SK-N-SH (cell line): ENCODE measurements at regions not wholly inside any gene's neighbourhood (a gene's known extent, or its start where the extent isn't known, plus 50 kb on each side); places are given as distances from the start of the nearest gene placed in this dataset.

Experiments
- CTCF ChIA-PET: fragments of 300-600, 350-600 bp; formaldehyde crosslinking; extraction: SDS; loops from one replicate; lab custom pipeline; 2021; lab: Yijun Ruan, JAX
- POLR2A ChIA-PET: fragments of 350-600 bp; sonication (Branson Sonifier 250); formaldehyde crosslinking; extraction: SDS; loops from one replicate; lab custom pipeline; 2020; ENCODE audit warnings: antibody characterized with exemption, inconsistent platforms; lab: Yijun Ruan, JAX
- DNase-seq: peaks from one replicate; pipeline ENCODE4 v3.0.0; 2012
- H2AFZ ChIP-seq: fragments of 200-600 bp; sonication (generic); 2 replicates; pipeline ENCODE4 v1.8.1; 2016; ENCODE audit warnings: antibody characterized with exemption, mild to moderate bottlenecking, low read depth
- H3F3A ChIP-seq: fragments of 200-600 bp; sonication (generic); replicated peaks from 2 replicates; pipeline ENCODE3; 2016; ENCODE audit warnings: antibody characterized with exemption, mild to moderate bottlenecking; ENCODE audit not compliant: insufficient read depth
- H3K27ac ChIP-seq, 2 experiments: fragments of 200-500 bp in 1 of 2; fragments of 200-600 bp in 1 of 2; sonication (Bioruptor generic) in 1 of 2; sonication (generic), shearing (Covaris generic) in 1 of 2; 2 replicates each; pipeline versions ENCODE4 v1.5.1 to v1.6.1; 2014 to 2016; ENCODE audit warnings: low read depth in 2 of 2, inconsistent platforms in 1 of 2, low read length in 1 of 2, mild to moderate bottlenecking in 1 of 2, mixed read lengths in 1 of 2
- H3K27me3 ChIP-seq: fragments of 200-600 bp; sonication (generic), shearing (Covaris generic); 2 replicates; pipeline ENCODE4 v1.6.1; 2016; ENCODE audit warnings: mixed run types; ENCODE audit not compliant: insufficient read depth
- H3K36me3 ChIP-seq, 2 experiments: fragments of 200-500 bp in 1 of 2; fragments of 200-600 bp in 1 of 2; sonication (Bioruptor generic) in 1 of 2; sonication (generic) in 1 of 2; replicated peaks in 1 of 2; 2 replicates each; pipeline versions ENCODE3 to v1.5.1; 2014 to 2016; ENCODE audit warnings: low read length in 1 of 2, mild to moderate bottlenecking in 1 of 2; ENCODE audit not compliant: insufficient read depth in 2 of 2, control insufficient read depth in 1 of 2
- H3K4me1 ChIP-seq, 2 experiments: fragments of 200-500 bp in 1 of 2; fragments of 200-600 bp in 1 of 2; sonication (Bioruptor generic) in 1 of 2; sonication (generic), shearing (Covaris generic) in 1 of 2; 2 replicates each; pipeline versions ENCODE4 v1.5.1 to v1.6.1; 2014 to 2016; ENCODE audit warnings: low read depth in 1 of 2, low read length in 1 of 2, mixed run types in 1 of 2; ENCODE audit not compliant: insufficient read depth in 2 of 2, control insufficient read depth in 1 of 2
- H3K4me2 ChIP-seq: fragments of 200-600 bp; sonication (generic), shearing (Covaris generic); 2 replicates; pipeline ENCODE4 v1.6.1; 2017; ENCODE audit warnings: mixed run types
- H3K4me3 ChIP-seq, 2 experiments: fragments of 200-500 bp in 1 of 2; fragments of 200-600 bp in 1 of 2; sonication (Bioruptor generic) in 1 of 2; sonication (generic), shearing (Covaris generic) in 1 of 2; 2 replicates each; pipeline versions ENCODE4 v1.5.1 to v1.8.1; 2014 to 2016; ENCODE audit warnings: low read depth in 2 of 2, inconsistent platforms in 1 of 2, low read length in 1 of 2, mild to moderate bottlenecking in 1 of 2, mixed read lengths in 1 of 2, moderate library complexity in 1 of 2
- H3K79me2 ChIP-seq: fragments of 200-600 bp; sonication (generic); 2 replicates; pipeline ENCODE4 v1.8.1; 2017; ENCODE audit warnings: mild to moderate bottlenecking; ENCODE audit not compliant: insufficient read depth
- H3K9ac ChIP-seq: fragments of 200-600 bp; sonication (generic); 2 replicates; pipeline ENCODE4 v1.6.1; 2017; ENCODE audit warnings: mixed run types
- H3K9me2 ChIP-seq: fragments of 200-600 bp; sonication (generic); 2 replicates; pipeline ENCODE4 v1.6.1; 2017; ENCODE audit warnings: mixed run types
- H3K9me3 ChIP-seq: fragments of 200-600 bp; sonication (generic); 2 replicates; pipeline ENCODE4 v1.6.1; 2017; ENCODE audit warnings: mixed run types, mild to moderate bottlenecking, moderate library complexity
- H4K20me1 ChIP-seq: fragments of 200-600 bp; sonication (generic); 2 replicates; pipeline ENCODE4 v1.6.1; 2017; ENCODE audit warnings: mild to moderate bottlenecking, mixed run types; ENCODE audit not compliant: insufficient read depth
- CHD2 ChIP-seq: fragments of 150-350 bp; IDR thresholded peaks from 2 replicates; pipeline ENCODE4 v1.6.1; 2018; ENCODE audit warnings: low read length; ENCODE audit not compliant: partially characterized antibody
- CTCF ChIP-seq: fragments of 200-600 bp; sonication (generic); IDR thresholded peaks from 2 replicates; pipeline ENCODE4 v1.6.1; 2017; ENCODE audit warnings: antibody characterized with exemption, mild to moderate bottlenecking, moderate library complexity
- EZH2phosphoT487 ChIP-seq: fragments of 200-600 bp; sonication (generic); IDR thresholded peaks from 2 replicates; pipeline ENCODE4 v1.6.1; 2017; ENCODE audit warnings: low read depth, mixed run types, mild to moderate bottlenecking, antibody characterized with exemption, moderate library complexity, borderline replicate concordance
- FOXJ3 ChIP-seq: sonication (generic); formaldehyde crosslinking; IDR thresholded peaks from 2 replicates; pipeline ENCODE4 v1.5.1; 2020; ENCODE audit warnings: mild to moderate bottlenecking, missing genetic modification reagents
- GATA2 ChIP-seq: sonication (generic); formaldehyde crosslinking; IDR thresholded peaks from 2 replicates; pipeline ENCODE4 v1.5.0; 2020; ENCODE audit warnings: mild to moderate bottlenecking, missing genetic modification reagents
- JUND ChIP-seq: IDR thresholded peaks from 2 replicates; pipeline ENCODE4 v1.4.0; 2012
- MAX ChIP-seq: IDR thresholded peaks from 2 replicates; pipeline ENCODE4 v1.4.0; 2012; ENCODE audit warnings: low read depth
- MEF2A ChIP-seq: IDR thresholded peaks from 2 replicates; pipeline ENCODE4 v1.4.0; 2012; ENCODE audit warnings: low read depth, borderline replicate concordance
- MXI1 ChIP-seq: IDR thresholded peaks from 2 replicates; pipeline ENCODE4 v1.6.1; 2012; ENCODE audit warnings: mild to moderate bottlenecking, low read depth, low read length, improper control_type of control experiment
- NRF1 ChIP-seq: IDR thresholded peaks from 2 replicates; pipeline ENCODE4 v1.6.1; 2012; ENCODE audit warnings: low read depth, mild to moderate bottlenecking, low read length
- PBX3 ChIP-seq: IDR thresholded peaks from 2 replicates; pipeline ENCODE4; 2012
- POLR2AphosphoS5 ChIP-seq: IDR thresholded peaks from 2 replicates; pipeline ENCODE4 v1.6.1; 2012; ENCODE audit warnings: low read depth, low read length
- RXRA ChIP-seq: IDR thresholded peaks from 2 replicates; pipeline ENCODE4 v1.4.0; 2012; ENCODE audit warnings: low read depth, mild to moderate bottlenecking, borderline replicate concordance
- SIN3A ChIP-seq: IDR thresholded peaks from 2 replicates; pipeline ENCODE4 v1.6.1; 2012; ENCODE audit warnings: low read depth, mild to moderate bottlenecking, low read length, moderate library complexity, borderline replicate concordance
- SMC3 ChIP-seq: IDR thresholded peaks from 2 replicates; pipeline ENCODE4 v1.6.1; 2012; ENCODE audit warnings: low read depth, low read length, improper control_type of control experiment
- TAF1 ChIP-seq: IDR thresholded peaks from 2 replicates; pipeline ENCODE4 v1.6.1; 2012; ENCODE audit warnings: low read depth, mild to moderate bottlenecking, low read length, moderate library complexity, borderline replicate concordance
- USF1 ChIP-seq: IDR thresholded peaks from 2 replicates; pipeline ENCODE4 v1.4.0; 2012; ENCODE audit warnings: low read depth, borderline replicate concordance
- WGBS: methylation state at CpG from one replicate; pipeline ENCODE4 v1.1.6; 2017; ENCODE audit warnings: low lambda C conversion rate; 5-methylcytosine and 5-hydroxymethylcytosine counted together

- POLR2A ChIA-PET: no interaction called here
These were observed 271.8 kb downstream of the PCNX1 start for GRCh38 chr14:71179066-71179465.

GRCh38 chr14:71180397-71180796, 273.1 kb downstream of the PCNX1 start:
- Histone ChIP-seq H2AFZ (no peak overlapping the region), H3K79me2 (no peaks in the 10 kb centered on the region), H3F3A (no peaks in the 10 kb centered on the region), H3K4me3 (no peak overlapping the region), H3K9ac (no peak overlapping the region), H3K36me3 (no peaks in the 10 kb centered on the region), H3K4me2 (no peak overlapping the region), H3K9me2 (no peaks in the 10 kb centered on the region), H3K9me3 (no peaks in the 10 kb centered on the region), H3K4me1 (peaks cover 0 to 9% of the 10 kb centered on the region in 2 experiments; a peak in 1 of 4 replicates), H3K27ac (no peak overlapping the region), H3K27me3 (no peaks in the 10 kb centered on the region), H4K20me1 (no peaks in the 10 kb centered on the region)
- POLR2A ChIA-PET: no interaction called here
- 54% methylated on average over 5 of the region's 5 CpGs for WGBS
- CTCF ChIA-PET: no interaction called here
- no peak for DNase-seq
- TF ChIP-seq NRF1 (no peak), JUND (no peak), POLR2AphosphoS5 (no peak), MEF2A (no peak), FOXJ3 (CRISPR knock-in tag) (no peak), MXI1 (no peak)

More at GRCh38 chr14:71179066-71179465, 271.8 kb downstream of the PCNX1 start:
- no peak for TF ChIP-seq CHD2
- Histone ChIP-seq H3K9me3 (no peaks in the 10 kb centered on the region), H2AFZ (no peak overlapping the region), H3K79me2 (no peaks in the 10 kb centered on the region), H3K4me2 (no peak overlapping the region), H3F3A (no peaks in the 10 kb centered on the region), H4K20me1 (no peaks in the 10 kb centered on the region), H3K27ac (no peak overlapping the region), H3K9ac (no peak overlapping the region), H3K4me3 (no peak overlapping the region), H3K36me3 (no peaks in the 10 kb centered on the region), H3K9me2 (no peaks in the 10 kb centered on the region), H3K27me3 (no peaks in the 10 kb centered on the region), H3K4me1 (peaks cover 0 to 4% of the 10 kb centered on the region in 2 experiments; a peak in 1 of 4 replicates)
- CTCF ChIA-PET: interaction anchor here (1.1 kb wide), 1 partner anchor 13 kb away, joined by 3 read pairs; no protein-coding TSS in a partner anchor
- DNase-seq: no peak
- WGBS: 64% methylated on average over 5 of the region's 5 CpGs

- Histone ChIP-seq H2AFZ (no peak overlapping the region), H3K9ac (no peak overlapping the region), H3K4me3 (no peak overlapping the region), H4K20me1 (no peaks in the 10 kb centered on the region), H3K4me1 (peaks cover 0 to 9% of the 10 kb centered on the region in 2 experiments; a peak in 1 of 4 replicates), H3K36me3 (no peaks in the 10 kb centered on the region), H3K27me3 (no peaks in the 10 kb centered on the region), H3F3A (no peaks in the 10 kb centered on the region), H3K9me2 (no peaks in the 10 kb centered on the region), H3K79me2 (no peaks in the 10 kb centered on the region), H3K4me2 (no peak overlapping the region), H3K27ac (no peak overlapping the region), H3K9me3 (no peaks in the 10 kb centered on the region)
- ChIA-PET CTCF (interaction anchor here (1.9 kb wide), 1 partner anchor 15 kb away, joined by 6 read pairs; no protein-coding TSS in a partner anchor), POLR2A (no interaction called here)
- no peak for DNase-seq
- WGBS: 75% methylated on average over 19 of the region's 23 CpGs
- TF ChIP-seq USF1 (no peak), MAX (no peak), POLR2AphosphoS5 (no peak), EZH2phosphoT487 (no peak), GATA2 (no peak), TAF1 (no peak), MXI1 (no peak), CTCF (no peak), FOXJ3 (CRISPR knock-in tag) (no peak), PBX3 (no peak), SIN3A (no peak), RXRA (no peak), SMC3 (no peak), NRF1 (no peak)
These were observed 274.1 kb downstream of the PCNX1 start for GRCh38 chr14:71181215-71182003.
